Gastrocnemius medialis (tissue), 4 donors: ENCODE measurements at regions not wholly inside any gene's neighbourhood (a gene's known extent, or its start where the extent isn't known, plus 50 kb on each side); places are given as distances from the start of the nearest gene placed in this dataset.

Experiments used
- POLR2A ChIP-seq, 2 donors: fragments of 450-650 bp; IDR thresholded peaks; one replicate each; pipeline ENCODE4 v1.6.1; 2017; ENCODE audit warnings: antibody characterized with exemption in 2 of 2, mild to moderate bottlenecking in 2 of 2, moderate library complexity in 2 of 2
- TF ChIP-seq, protein P1 (sequence below), 5 experiments: fragments of 450-650 bp in 3 of 5; fragments of 200-600 bp in 2 of 5; sonication (generic) in 2 of 5; IDR thresholded peaks in 4 of 5; conservative IDR thresholded peaks in 1 of 5; 1 replicate in 4 of 5; 2 replicates in 1 of 5; pipeline ENCODE4 v1.5.1; 2016 to 2019; ENCODE audit warnings: antibody characterized with exemption in 5 of 5, mild to moderate bottlenecking in 3 of 5, moderate library complexity in 3 of 5

DNA sequence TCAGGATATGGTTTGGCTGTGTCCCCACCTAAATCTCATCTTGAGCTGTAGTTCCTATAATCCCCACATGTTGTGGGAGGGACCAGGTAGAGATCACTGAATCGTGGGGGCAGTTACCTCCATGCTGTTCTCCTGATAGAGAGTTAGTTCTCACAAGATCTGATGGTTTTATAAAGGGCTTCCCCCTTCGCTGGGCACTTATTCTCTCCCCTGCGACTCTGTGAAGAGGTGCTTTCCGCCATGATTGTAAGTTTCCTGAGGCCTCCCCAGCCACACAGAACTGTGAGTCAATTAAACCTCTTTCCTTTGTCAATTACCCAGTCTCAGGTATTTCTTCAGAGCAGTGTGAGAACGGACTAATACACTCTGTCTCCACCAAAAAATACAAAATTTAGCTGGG lies 291.9 kb downstream of the BCOR start:
- no peak for TF ChIP-seq POLR2A (IDR thresholded peaks at IDR 0.05)
- TF ChIP-seq, protein P1, sequence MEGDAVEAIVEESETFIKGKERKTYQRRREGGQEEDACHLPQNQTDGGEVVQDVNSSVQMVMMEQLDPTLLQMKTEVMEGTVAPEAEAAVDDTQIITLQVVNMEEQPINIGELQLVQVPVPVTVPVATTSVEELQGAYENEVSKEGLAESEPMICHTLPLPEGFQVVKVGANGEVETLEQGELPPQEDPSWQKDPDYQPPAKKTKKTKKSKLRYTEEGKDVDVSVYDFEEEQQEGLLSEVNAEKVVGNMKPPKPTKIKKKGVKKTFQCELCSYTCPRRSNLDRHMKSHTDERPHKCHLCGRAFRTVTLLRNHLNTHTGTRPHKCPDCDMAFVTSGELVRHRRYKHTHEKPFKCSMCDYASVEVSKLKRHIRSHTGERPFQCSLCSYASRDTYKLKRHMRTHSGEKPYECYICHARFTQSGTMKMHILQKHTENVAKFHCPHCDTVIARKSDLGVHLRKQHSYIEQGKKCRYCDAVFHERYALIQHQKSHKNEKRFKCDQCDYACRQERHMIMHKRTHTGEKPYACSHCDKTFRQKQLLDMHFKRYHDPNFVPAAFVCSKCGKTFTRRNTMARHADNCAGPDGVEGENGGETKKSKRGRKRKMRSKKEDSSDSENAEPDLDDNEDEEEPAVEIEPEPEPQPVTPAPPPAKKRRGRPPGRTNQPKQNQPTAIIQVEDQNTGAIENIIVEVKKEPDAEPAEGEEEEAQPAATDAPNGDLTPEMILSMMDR (IDR thresholded peaks at IDR 0.05 in 4 of 5, conservative IDR thresholded peaks at IDR 0.05 in 1 of 5), result no peak
